ENCODE measurements at regions not wholly inside any gene's neighbourhood (a gene's known extent, or its start where the extent isn't known, plus 50 kb on each side); places are given as distances from the start of the nearest gene placed in this dataset.

GRCh38 chr2:75337619-75338018 lies 138.3 kb upstream of the TACR1 start:
- TF ChIP-seq RCOR1 (IDR thresholded peaks at IDR 0.05; ENCODE audit: low read depth, low read length) (no peak), MAX (IDR thresholded peaks at IDR 0.05) (no peak), SMC3 (IDR thresholded peaks at IDR 0.05) (no peak), ZFP36 (IDR thresholded peaks at IDR 0.05; ENCODE audit: borderline replicate concordance, partially characterized antibody) (no peak), HOXB13 (CRISPR knock-in tag; IDR thresholded peaks at IDR 0.05; ENCODE audit: low read depth) (no peak), RFX5 (IDR thresholded peaks at IDR 0.05) (no peak), POLR2A (IDR thresholded peaks at IDR 0.05; ENCODE audit: low read length) (no peak), CTCF (IDR thresholded peaks at IDR 0.05) (no peak), EP300 (IDR thresholded peaks at IDR 0.05) (no peak), MYC (IDR thresholded peaks at IDR 0.05; ENCODE audit: borderline replicate concordance, low read length) (no peak)
